ENCODE measurements at regions not wholly inside any gene's neighbourhood (a gene's known extent, or its start where the extent isn't known, plus 50 kb on each side); places are given as distances from the start of the nearest gene placed in this dataset.

DNA sequence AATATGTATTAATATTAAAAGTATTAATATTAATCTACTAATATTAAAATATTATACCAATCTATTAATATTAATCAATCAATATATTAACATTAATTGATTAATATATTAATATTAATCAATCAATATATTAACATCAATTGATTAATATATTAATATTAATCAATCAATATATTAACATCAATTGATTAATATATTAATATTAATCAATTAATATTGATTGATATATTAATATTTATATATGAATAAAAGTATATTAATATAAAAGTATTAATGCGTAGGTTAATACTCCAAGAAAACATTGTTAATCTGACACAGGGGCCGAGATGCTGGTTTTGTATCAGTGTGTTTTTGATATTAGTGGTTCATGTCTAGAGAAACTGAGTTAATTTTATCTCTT lies 1430.1 kb upstream of the SEL1L start:
- no peak for TF ChIP-seq TARDBP (IDR thresholded peaks at IDR 0.05)
- TF ChIP-seq BHLHE40 (IDR thresholded peaks at IDR 0.05; ENCODE audit: borderline replicate concordance) = no peak
- no peak for TF ChIP-seq ZNF384 (IDR thresholded peaks at IDR 0.05)
- no peak for TF ChIP-seq SP1 (IDR thresholded peaks at IDR 0.05)
- TF ChIP-seq SUZ12 (IDR thresholded peaks at IDR 0.05) = no peak
- no peak for TF ChIP-seq NFRKB (IDR thresholded peaks at IDR 0.05)
- no peak for TF ChIP-seq FOXM1 (IDR thresholded peaks at IDR 0.05; ENCODE audit: borderline replicate concordance)
- TF ChIP-seq FOXK2 (IDR thresholded peaks at IDR 0.05) = no peak
